M059J (cell line): ENCODE measurements at regions not wholly inside any gene's neighbourhood (a gene's known extent, or its start where the extent isn't known, plus 50 kb on each side); places are given as distances from the start of the nearest gene placed in this dataset.
A peak's percentile ranks its signal among the peaks of the same experiment; 100 is the strongest.

Source experiments
- DNase-seq: peaks from one replicate; pipeline ENCODE4 v3.0.0-alpha.2; 2012; ENCODE audit warnings: low read depth

GRCh38 chr2:211237586-211238275 lies 681.3 kb downstream of the CPS1 start:
- DNase-seq, result no peak

GRCh38 chr2:211241891-211242290 lies 685.5 kb downstream of the CPS1 start:
- no peak for DNase-seq

GRCh38 chr2:211247751-211248150 lies 691.4 kb downstream of the CPS1 start:
- no peak for DNase-seq

- no peak for DNase-seq
These were observed 692.4 kb downstream of the CPS1 start for GRCh38 chr2:211248841-211249240.

- no peak for DNase-seq
These were observed 694.6 kb downstream of the CPS1 start for GRCh38 chr2:211251016-211251415.

- DNase-seq, result no peak
These were observed 702.4 kb downstream of the CPS1 start for GRCh38 chr2:211258646-211259335.

- no peak for DNase-seq
These were observed 703.6 kb downstream of the CPS1 start for GRCh38 chr2:211259831-211260476.

- peak; percentile 16 for DNase-seq
These were observed 713.9 kb downstream of the CPS1 start for GRCh38 chr2:211270257-211270656.

- no peak for DNase-seq
These were observed 725.2 kb downstream of the CPS1 start for GRCh38 chr2:211281430-211282073.

GRCh38 chr2:211302676-211303075 lies 746.3 kb downstream of the CPS1 start:
- DNase-seq, result no peak

- DNase-seq, result no peak
These were observed 750.5 kb downstream of the CPS1 start for GRCh38 chr2:211306929-211307328.
